ENCODE measurements at regions not wholly inside any gene's neighbourhood (a gene's known extent, or its start where the extent isn't known, plus 50 kb on each side); places are given as distances from the start of the nearest gene placed in this dataset.

- intact Hi-C loops (cut with micrococcal nuclease; ENCODE audit: unreplicated experiment), result loop anchor here (5.0 kb wide), 1 partner anchor 35 kb away; no protein-coding TSS in a partner anchor
- TF ChIP-seq, protein P1, sequence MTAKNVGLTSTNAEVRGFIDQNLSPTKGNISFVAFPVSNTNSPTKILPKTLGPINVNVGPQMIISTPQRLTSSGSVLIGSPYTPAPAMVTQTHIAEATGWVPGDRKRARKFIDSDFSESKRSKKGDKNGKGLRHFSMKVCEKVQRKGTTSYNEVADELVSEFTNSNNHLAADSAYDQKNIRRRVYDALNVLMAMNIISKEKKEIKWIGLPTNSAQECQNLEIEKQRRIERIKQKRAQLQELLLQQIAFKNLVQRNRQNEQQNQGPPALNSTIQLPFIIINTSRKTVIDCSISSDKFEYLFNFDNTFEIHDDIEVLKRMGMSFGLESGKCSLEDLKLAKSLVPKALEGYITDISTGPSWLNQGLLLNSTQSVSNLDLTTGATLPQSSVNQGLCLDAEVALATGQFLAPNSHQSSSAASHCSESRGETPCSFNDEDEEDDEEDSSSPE (CRISPR knock-in tag; IDR thresholded peaks at IDR 0.05), result no peak
- TF ChIP-seq, protein P2, sequence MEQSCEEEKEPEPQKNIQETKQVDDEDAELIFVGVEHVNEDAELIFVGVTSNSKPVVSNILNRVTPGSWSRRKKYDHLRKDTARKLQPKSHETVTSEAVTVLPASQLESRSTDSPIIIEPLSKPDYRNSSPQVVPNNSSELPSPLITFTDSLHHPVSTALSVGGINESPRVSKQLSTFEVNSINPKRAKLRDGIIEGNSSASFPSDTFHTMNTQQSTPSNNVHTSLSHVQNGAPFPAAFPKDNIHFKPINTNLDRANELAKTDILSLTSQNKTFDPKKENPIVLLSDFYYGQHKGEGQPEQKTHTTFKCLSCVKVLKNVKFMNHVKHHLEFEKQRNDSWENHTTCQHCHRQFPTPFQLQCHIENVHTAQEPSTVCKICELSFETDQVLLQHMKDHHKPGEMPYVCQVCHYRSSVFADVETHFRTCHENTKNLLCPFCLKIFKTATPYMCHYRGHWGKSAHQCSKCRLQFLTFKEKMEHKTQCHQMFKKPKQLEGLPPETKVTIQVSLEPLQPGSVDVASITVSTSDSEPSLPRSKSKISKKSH (CRISPR knock-in tag; IDR thresholded peaks at IDR 0.05; ENCODE audit: borderline replicate concordance), result no peak
- TF ChIP-seq CBX1 (IDR thresholded peaks at IDR 0.05; ENCODE audit: low read depth), result no peak
- no peak for TF ChIP-seq ZNF235 (CRISPR knock-in tag; IDR thresholded peaks at IDR 0.05; ENCODE audit: borderline replicate concordance)
- TF ChIP-seq XRCC5 (optimal IDR thresholded peaks at IDR 0.05; ENCODE audit: low read length), result no peak
- TF ChIP-seq NFRKB (IDR thresholded peaks at IDR 0.05), result no peak
- TF ChIP-seq FOXJ3 (CRISPR knock-in tag; IDR thresholded peaks at IDR 0.05; ENCODE audit: borderline replicate concordance), result no peak
- TF ChIP-seq ZNF878 (CRISPR knock-in tag; IDR thresholded peaks at IDR 0.05), result no peak
- no peak for TF ChIP-seq ZSCAN25 (CRISPR knock-in tag; IDR thresholded peaks at IDR 0.05)
- no peak for TF ChIP-seq SAFB2 (CRISPR knock-in tag; IDR thresholded peaks at IDR 0.05; ENCODE audit: borderline replicate concordance, low read depth)
- TF ChIP-seq TFE3 (CRISPR knock-in tag; IDR thresholded peaks at IDR 0.05), result no peak
- no peak for TF ChIP-seq PRDM15 (CRISPR knock-in tag; IDR thresholded peaks at IDR 0.05)
- no peak for TF ChIP-seq ZNF329 (CRISPR knock-in tag; IDR thresholded peaks at IDR 0.05; ENCODE audit: low read depth)
- no peak for TF ChIP-seq MBD4 (IDR thresholded peaks at IDR 0.05; ENCODE audit: borderline replicate concordance, low read length)
- no TSS peak for BruUV-seq (replicated peaks)
- Histone ChIP-seq H3K4me2 (ENCODE audit: low read depth, low read length) (no peak overlapping the region), H3K4me1 (ENCODE audit: insufficient read depth, low read length) (no peaks in the 10 kb centered on the region), H3K79me2 (ENCODE audit: insufficient read depth, low read length) (no peaks in the 10 kb centered on the region), H3K9ac (ENCODE audit: insufficient read depth, low read depth, low read length) (no peak overlapping the region), H3K9me3 (ENCODE audit: low read length) (no peaks in the 10 kb centered on the region), H3K27ac (ENCODE audit: extremely low read length, insufficient read depth, low read length) (no peak overlapping the region), H3K4me3 (replicated peaks in 1 of 3; ENCODE audit: insufficient read depth in 1 of 3, low read depth in 2 of 3, low read length in 3 of 3) (no peak overlapping the region), H4K20me1 (ENCODE audit: insufficient read depth, low read length) (no peaks in the 10 kb centered on the region), H3K27me3 (ENCODE audit: control insufficient read depth in 1 of 2, insufficient read depth in 2 of 2, low read length in 2 of 2) (no peaks in the 10 kb centered on the region; a peak in 1 of 5 replicates), H3K36me3 (replicated peaks in 1 of 2; ENCODE audit: control insufficient read depth in 1 of 2, insufficient read depth in 2 of 2, low read length in 2 of 2) (no peaks in the 10 kb centered on the region), H2AFZ (ENCODE audit: low read length) (no peak overlapping the region)
- ChIA-PET POLR2A (no interaction called here), CTCF (ENCODE audit: low intra/inter-chr PET ratio, low total read pairs) (no interaction called here)
- ATAC-seq, result no peak
- no peak for FAIRE-seq
- no peak for DNase-seq (ENCODE audit: low spot score)
- in situ Hi-C loops (cut with HindIII; ENCODE audit: extremely low pct_ligation_motif_present, low pct_unique_long_range_greater_than_20kb), result no loop called here
Measured at GRCh38 chr3:28172748-28173147, 68.7 kb upstream of the CMC1 start.

Data from HepG2 (cell line).